Kidney (tissue), 13 donors: ENCODE measurements at regions not wholly inside any gene's neighbourhood (a gene's known extent, or its start where the extent isn't known, plus 50 kb on each side); places are given as distances from the start of the nearest gene placed in this dataset.

Experiments
- DNase-seq, 5 donors: peaks; one replicate each; pipeline ENCODE4 v3.0.0-alpha.2; 2013 to 2020
- FAIRE-seq: peaks from 2 replicates; lab custom pipeline; 2012; peaks lifted over from hg19 to GRCh38; lab: Jason Lieb, UNC
- H3K27ac ChIP-seq, 2 donors: one replicate each; pipeline ENCODE4 v1.7.0; 2013; ENCODE audit warnings: low read depth in 2 of 2, low read length in 2 of 2, inconsistent platforms in 1 of 2
- H3K27me3 ChIP-seq: one replicate; pipeline ENCODE4 v1.7.1; 2013; ENCODE audit warnings: low read length, inconsistent platforms; ENCODE audit not compliant: control insufficient read depth, insufficient read depth
- H3K36me3 ChIP-seq, 3 donors: one replicate each; pipeline versions ENCODE4 v1.7.0 to v1.7.1; 2013; ENCODE audit warnings: low read length in 3 of 3, control low read depth in 1 of 3, inconsistent platforms in 1 of 3; ENCODE audit not compliant: insufficient read depth in 3 of 3, control insufficient read depth in 2 of 3
- H3K4me1 ChIP-seq, 3 donors: one replicate each; pipeline versions ENCODE4 v1.7.0 to v1.7.1; 2013; ENCODE audit warnings: low read length in 3 of 3, inconsistent platforms in 1 of 3, low read depth in 1 of 3; ENCODE audit not compliant: control insufficient read depth in 2 of 3, insufficient read depth in 2 of 3
- H3K4me3 ChIP-seq, 3 donors: one replicate each; pipeline versions ENCODE4 v1.7.0 to v1.8.1; 2013; ENCODE audit warnings: low read length in 3 of 3, control low read depth in 1 of 3, inconsistent platforms in 1 of 3
- H3K9ac ChIP-seq, 3 donors: one replicate each; pipeline versions ENCODE4 v1.7.0 to v1.7.1; 2013; ENCODE audit warnings: low read length in 3 of 3, control low read depth in 1 of 3, inconsistent platforms in 1 of 3
- H3K9me3 ChIP-seq, 3 donors: one replicate each; pipeline versions ENCODE4 v1.7.0 to v1.7.1; 2013; ENCODE audit warnings: low read length in 3 of 3, control low read depth in 1 of 3, inconsistent platforms in 1 of 3; ENCODE audit not compliant: control insufficient read depth in 2 of 3, insufficient read depth in 1 of 3
- CTCF ChIP-seq: IDR thresholded peaks from 3 replicates; pipeline ENCODE4 v1.5.1; 2012; ENCODE audit warnings: mild to moderate bottlenecking, moderate library complexity, borderline replicate concordance; ENCODE audit not compliant: insufficient read depth; ENCODE audit errors: extremely low read depth
- intact Hi-C: fragments of 100-400 bp; cut with DNase I; formaldehyde crosslinking; loops from one replicate; pipeline ENCODE4 v1.11.1; 2022
- donor health status: control.
- donor health status: control.
- donor health status: control.
- donor health status: control.
- donor health status: control.
- donor health status: DM: yes; HTN: yes; CAD: no.
- donor health status: Normal renal cell carcinoma (clear cell type).

DNA sequence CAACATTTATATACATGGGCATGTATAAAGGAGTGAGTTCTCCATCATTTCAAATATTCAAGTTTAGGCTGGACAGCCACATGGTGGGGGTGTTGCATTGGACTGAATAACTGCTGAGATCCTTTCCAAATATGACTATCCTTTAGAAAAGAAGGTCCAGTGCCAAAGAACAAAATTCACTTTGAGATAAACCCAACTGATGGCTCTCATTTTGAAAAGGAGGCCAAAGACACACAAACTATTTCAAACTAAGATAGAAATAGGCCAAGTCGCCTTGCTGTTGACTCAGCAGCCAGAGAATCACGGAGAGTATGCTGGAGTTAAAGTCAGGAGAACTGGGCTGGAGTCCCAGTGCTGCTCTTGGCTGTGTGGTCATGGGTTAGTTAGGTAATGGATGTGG lies 204.5 kb upstream of the LRATD1 start:
- Histone ChIP-seq H3K4me3 (no peak overlapping the region), H3K27me3 (no peaks in the 10 kb centered on the region), H3K9me3 (no peaks in the 10 kb centered on the region), H3K4me1 (no peaks in the 10 kb centered on the region), H3K36me3 (no peaks in the 10 kb centered on the region), H3K27ac (no peak overlapping the region), H3K9ac (no peak overlapping the region)
- DNase-seq (no peak), FAIRE-seq (no peak)
- intact Hi-C loops, result no loop called here
- TF ChIP-seq CTCF, result no peak

DNA sequence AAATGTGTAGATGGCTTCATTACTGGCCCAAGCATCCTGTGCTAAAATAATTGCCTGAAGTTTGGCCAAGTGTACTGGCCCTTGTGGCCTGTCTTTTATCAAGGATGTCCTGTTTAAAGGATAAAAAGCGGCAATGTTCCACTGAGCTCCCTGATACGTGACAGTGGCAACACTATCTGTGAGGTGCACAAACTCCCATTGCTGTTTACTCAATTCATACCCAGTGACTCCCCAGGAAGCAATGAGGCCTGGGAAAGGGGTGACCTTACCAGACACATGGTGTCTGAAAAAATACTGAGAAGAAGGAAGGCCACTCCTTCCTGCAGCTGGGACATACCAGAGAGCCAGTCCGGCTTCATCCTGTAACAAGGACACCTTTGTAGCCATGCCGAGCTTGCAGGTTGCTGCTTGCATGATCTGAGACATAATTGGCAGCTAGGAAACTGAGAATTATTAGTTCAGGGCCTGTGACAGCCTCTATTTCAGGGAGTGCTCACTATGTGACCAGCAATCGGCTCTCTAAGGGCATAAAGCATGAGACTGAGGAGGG lies 198.5 kb upstream of the LRATD1 start:
- Histone ChIP-seq H3K27me3 (no peaks in the 10 kb centered on the region), H3K9ac (no peak overlapping the region), H3K36me3 (no peaks in the 10 kb centered on the region), H3K27ac (no peak overlapping the region), H3K4me1 (no peaks in the 10 kb centered on the region), H3K4me3 (no peak overlapping the region), H3K9me3 (no peaks in the 10 kb centered on the region)
- no peak for FAIRE-seq
- intact Hi-C loops, result no loop called here
- no peak for DNase-seq
- no peak for TF ChIP-seq CTCF

DNA sequence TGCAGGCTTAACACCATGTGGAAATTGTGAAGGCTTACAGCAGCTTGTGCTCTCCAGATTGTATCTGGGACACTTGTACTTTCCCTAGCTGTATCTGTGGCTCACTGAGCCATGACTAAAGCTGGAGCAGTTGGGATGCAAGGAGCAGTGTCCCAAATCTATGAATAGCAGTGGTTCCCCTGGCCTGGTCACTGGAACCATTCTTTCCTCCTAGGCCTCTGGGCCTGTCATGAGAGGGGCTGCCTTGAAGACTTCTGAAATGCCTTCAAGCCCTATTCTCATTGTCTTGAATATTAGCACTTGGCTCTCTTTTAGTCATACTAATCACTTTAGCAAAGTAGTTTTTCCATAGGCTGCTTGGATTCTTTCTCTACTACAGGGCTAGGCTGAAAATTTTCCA lies 186.8 kb upstream of the LRATD1 start:
- Histone ChIP-seq H3K27me3 (no peaks in the 10 kb centered on the region), H3K9me3 (no peaks in the 10 kb centered on the region), H3K9ac (no peak overlapping the region), H3K4me1 (no peaks in the 10 kb centered on the region), H3K36me3 (no peaks in the 10 kb centered on the region), H3K4me3 (no peak overlapping the region), H3K27ac (no peak overlapping the region)
- FAIRE-seq, result no peak
- TF ChIP-seq CTCF, result no peak
- intact Hi-C loops, result no loop called here
- DNase-seq, result no peak

- no peak for TF ChIP-seq CTCF
- no peaks in the 10 kb centered on the region for H3K4me1 ChIP-seq
- H3K27ac ChIP-seq, result no peak overlapping the region
- no peaks in the 10 kb centered on the region for H3K27me3 ChIP-seq
- H3K36me3 ChIP-seq, result no peaks in the 10 kb centered on the region
- intact Hi-C loops, result no loop called here
- FAIRE-seq, result no peak
- H3K9ac ChIP-seq, result no peak overlapping the region
- DNase-seq, result no peak
- no peaks in the 10 kb centered on the region for H3K9me3 ChIP-seq
- H3K4me3 ChIP-seq, result no peak overlapping the region
Measured at GRCh38 chr2:14448340-14448739, 184.2 kb upstream of the LRATD1 start.
